GM06990 (cell line): ENCODE measurements at regions not wholly inside any gene's neighbourhood (a gene's known extent, or its start where the extent isn't known, plus 50 kb on each side); places are given as distances from the start of the nearest gene placed in this dataset.

Source experiments
- DNase-seq: peaks from one replicate; pipeline ENCODE4 v3.0.0-alpha.2; 2011; ENCODE audit not compliant: insufficient read length; ENCODE audit errors: extremely low read depth
- H3K27me3 ChIP-seq: replicated peaks from 2 replicates; pipeline ENCODE4 v1.6.0; 2011; ENCODE audit warnings: low read length; ENCODE audit not compliant: control insufficient read depth, insufficient read depth
- H3K36me3 ChIP-seq: 2 replicates; pipeline ENCODE4 v1.5.1; 2011; ENCODE audit warnings: low read length; ENCODE audit not compliant: control insufficient read depth, insufficient read depth
- H3K4me3 ChIP-seq: replicated peaks from 2 replicates; pipeline ENCODE4 v1.5.1; 2011; ENCODE audit warnings: low read depth, mild to moderate bottlenecking, control low read depth, low read length
- CTCF ChIP-seq: IDR thresholded peaks from 2 replicates; pipeline ENCODE4 v1.5.1; 2011; ENCODE audit warnings: low read length, control low read depth, mild to moderate bottlenecking, inconsistent platforms; ENCODE audit not compliant: insufficient read depth, poor library complexity, severe bottlenecking

GRCh38 chr4:14284578-14284977, 657.1 kb upstream of the BOD1L1 start:
- no peak for DNase-seq
- Histone ChIP-seq H3K36me3 (no peaks in the 10 kb centered on the region), H3K27me3 (no peaks in the 10 kb centered on the region), H3K4me3 (no peak overlapping the region)
- no peak for TF ChIP-seq CTCF

GRCh38 chr4:14289708-14290107, 662.2 kb upstream of the BOD1L1 start:
- H3K27me3 ChIP-seq: no peaks in the 10 kb centered on the region
- no peak for DNase-seq
- no peaks in the 10 kb centered on the region for H3K36me3 ChIP-seq
- no peak overlapping the region for H3K4me3 ChIP-seq
- no peak for TF ChIP-seq CTCF

GRCh38 chr4:14293582-14293981, 666.1 kb upstream of the BOD1L1 start:
- Histone ChIP-seq H3K36me3 (no peaks in the 10 kb centered on the region), H3K4me3 (no peak overlapping the region), H3K27me3 (no peaks in the 10 kb centered on the region)
- TF ChIP-seq CTCF: no peak
- no peak for DNase-seq

- H3K27me3 ChIP-seq: no peaks in the 10 kb centered on the region
- no peak for DNase-seq
- TF ChIP-seq CTCF: no peak
- H3K36me3 ChIP-seq: no peaks in the 10 kb centered on the region
- H3K4me3 ChIP-seq: no peak overlapping the region
Measured at GRCh38 chr4:14294611-14295010, 667.1 kb upstream of the BOD1L1 start.

GRCh38 chr4:14299166-14299565, 671.6 kb upstream of the BOD1L1 start:
- no peak for TF ChIP-seq CTCF
- H3K4me3 ChIP-seq: no peak overlapping the region
- no peak for DNase-seq
- H3K36me3 ChIP-seq: no peaks in the 10 kb centered on the region
- H3K27me3 ChIP-seq: no peaks in the 10 kb centered on the region

GRCh38 chr4:14302021-14302420, 674.5 kb upstream of the BOD1L1 start:
- no peak overlapping the region for H3K4me3 ChIP-seq
- no peak for TF ChIP-seq CTCF
- no peaks in the 10 kb centered on the region for H3K36me3 ChIP-seq
- no peak for DNase-seq
- no peaks in the 10 kb centered on the region for H3K27me3 ChIP-seq
